GM19372 (cell line): ENCODE measurements at regions not wholly inside any gene's neighbourhood (a gene's known extent, or its start where the extent isn't known, plus 50 kb on each side); places are given as distances from the start of the nearest gene placed in this dataset.
"Not testable (repeated sequence)": the region's sequence is repeated elsewhere in the genome, so short reads cannot be mapped to it uniquely, and the experiment has no call there.

ENCODE experiments used
- ATAC-seq: cut with Tn5 transposase; IDR thresholded peaks from one replicate; pipeline ENCODE4 v1.9.1; 2021; ENCODE audit warnings: mild to moderate bottlenecking, low read depth, moderate library complexity; ENCODE audit not compliant: unreplicated experiment

DNA sequence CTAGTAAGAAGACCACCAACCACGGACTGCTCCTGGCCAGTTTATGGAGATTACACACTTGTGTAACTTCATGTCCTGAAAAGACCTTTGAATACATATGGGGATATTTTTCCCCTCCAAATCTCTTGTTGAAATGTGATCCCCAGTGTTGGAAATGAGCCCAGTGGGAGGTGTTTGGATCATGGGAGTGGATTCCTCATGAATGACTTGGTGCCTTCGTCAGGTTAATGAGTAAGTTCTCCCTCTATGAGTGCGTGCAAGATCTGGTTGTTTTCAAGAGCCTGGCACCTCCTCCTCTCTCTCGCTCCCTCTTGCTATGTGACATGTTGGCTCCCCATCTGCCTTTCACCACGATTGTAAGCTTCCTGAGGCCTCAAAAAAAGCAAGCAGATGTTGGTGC, 769.0 kb upstream of the SLITRK1 start:
- no peak for ATAC-seq

DNA sequence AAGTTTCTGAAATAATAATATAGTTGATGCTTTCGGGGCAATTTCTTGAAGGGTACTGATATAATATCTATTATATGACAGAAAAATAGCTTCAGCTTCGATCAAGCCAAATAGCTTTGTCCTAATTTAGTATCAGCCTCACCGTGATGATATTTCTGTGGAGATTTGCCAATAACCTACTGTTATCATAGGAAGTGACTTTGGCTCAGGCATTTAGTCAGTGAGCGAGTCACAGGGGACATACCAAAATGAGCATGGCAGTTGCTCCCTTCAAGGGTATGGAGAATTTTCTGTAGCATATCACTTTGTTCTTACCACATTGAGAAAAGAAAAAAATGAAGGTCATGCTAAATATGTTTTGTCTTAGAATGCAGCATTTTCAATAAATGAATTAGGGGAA, 767.6 kb upstream of the SLITRK1 start:
- ATAC-seq, result no peak

DNA sequence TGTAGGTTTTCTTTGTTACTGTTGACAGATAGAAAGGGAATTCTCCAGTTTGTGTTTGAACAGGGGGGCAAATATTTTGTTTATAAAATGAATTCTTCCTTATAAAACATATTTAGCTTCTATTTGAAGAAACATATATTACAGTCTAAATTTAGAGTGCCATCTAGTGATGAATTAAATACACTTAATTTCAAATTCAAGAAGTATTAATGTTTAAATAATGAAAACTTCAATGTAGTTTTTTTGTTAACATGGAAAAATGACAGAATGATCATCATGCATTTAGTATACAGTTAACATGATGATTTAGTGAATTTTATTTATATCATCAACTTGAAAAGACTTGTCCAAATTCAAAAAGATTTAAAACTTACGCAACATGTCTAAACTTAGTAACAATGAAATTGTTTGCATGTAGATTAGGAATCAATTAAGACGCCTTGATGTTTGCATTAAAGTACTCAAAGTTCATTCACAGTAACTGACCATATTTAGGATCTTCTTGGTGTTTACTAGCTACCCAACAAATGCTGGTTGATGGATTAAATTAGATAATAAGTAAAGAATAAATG, 765.9 kb upstream of the SLITRK1 start:
- no peak for ATAC-seq

DNA sequence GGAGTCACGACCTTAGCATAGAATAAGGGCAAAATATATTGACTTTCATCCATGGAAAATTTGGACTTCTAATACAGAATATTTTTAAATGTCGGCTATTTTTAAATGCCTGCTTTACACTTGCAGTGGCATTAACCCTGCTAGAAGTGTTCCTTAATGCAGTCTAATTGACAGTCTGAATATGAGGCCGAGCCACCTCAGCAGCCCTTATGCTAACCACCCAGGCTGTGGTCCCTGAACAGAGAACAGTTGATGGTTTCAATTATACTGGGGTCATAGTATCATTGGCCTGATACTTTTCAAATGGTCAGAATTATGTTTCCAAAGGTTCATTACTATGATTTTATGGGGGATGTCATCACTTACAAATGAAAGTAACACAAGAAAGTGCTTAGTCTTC, 764.7 kb upstream of the SLITRK1 start:
- ATAC-seq, result no peak

DNA sequence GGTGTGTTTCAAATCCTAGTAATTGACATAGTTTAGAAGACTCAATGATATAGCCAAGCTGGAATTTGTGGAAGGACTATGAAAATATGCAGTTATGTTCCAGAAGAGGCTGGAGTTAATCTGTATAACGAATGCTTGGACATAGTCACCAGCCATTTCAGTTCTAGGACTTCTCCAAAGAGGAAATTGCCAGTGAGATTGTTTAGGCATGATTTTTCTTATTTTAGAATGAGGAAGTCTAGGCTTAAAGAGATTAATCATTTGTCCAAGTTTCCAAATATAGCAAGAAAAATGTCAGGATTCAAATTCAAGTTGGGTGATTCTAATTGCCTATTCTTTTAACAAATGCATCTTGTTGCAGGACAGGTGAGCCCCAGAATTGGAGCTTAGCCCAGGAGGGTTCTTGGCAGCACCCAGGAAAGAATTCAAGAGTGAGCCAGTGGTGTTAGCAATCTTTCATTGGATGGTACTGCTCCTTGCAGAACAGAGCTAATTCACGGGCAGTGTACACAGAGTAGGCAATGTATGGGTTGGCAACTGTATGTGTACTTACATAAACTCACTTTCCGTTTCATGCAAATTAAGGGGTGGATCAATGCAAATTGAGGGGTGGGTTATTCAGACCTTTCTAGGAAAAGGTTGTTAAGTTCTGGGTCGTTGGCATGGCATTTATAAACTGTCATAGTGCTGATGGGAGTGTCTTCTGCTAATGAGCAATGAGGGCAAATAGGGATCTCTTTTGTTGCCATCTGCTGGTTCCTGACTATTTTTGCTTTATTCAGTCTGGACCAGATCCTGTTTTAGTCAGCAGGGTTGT, 763.1 kb upstream of the SLITRK1 start:
- ATAC-seq, result no peak

DNA sequence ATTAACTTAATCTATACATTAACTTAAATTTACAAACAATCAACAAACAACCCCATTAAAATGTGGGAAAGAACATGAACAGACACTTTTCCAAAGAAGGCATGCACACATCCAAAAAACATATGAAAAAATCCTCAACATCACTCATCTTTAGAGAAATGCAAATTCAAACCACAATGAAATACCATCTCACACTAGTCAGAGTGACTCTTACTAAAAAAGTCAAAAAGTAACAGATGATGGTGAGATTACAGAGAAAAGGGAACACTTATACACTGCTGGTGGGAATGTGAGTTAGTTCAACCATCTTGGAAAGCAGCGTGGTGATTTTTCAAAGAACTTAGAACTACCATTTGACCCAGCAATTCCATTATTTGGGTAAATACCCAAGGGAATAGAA, 759.2 kb upstream of the SLITRK1 start:
- no peak for ATAC-seq

DNA sequence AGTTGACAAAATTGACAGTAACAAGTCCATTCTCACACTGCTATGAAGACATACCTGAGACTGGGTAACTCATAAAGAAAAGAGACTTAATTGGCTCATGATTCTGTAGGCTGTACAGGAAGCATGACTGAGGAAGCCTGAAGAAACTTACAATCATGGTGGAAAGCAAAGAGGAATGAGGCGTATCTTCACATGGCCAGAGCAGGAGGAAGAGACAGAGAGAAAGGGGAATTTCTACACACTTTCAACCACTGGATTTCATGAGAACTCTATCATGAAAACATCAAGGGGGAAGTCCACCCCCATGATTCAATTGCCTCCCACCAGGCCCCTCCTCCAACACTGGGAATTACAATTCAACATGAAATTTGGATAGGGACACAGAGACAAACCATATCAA, 758.4 kb upstream of the SLITRK1 start:
- no peak for ATAC-seq

DNA sequence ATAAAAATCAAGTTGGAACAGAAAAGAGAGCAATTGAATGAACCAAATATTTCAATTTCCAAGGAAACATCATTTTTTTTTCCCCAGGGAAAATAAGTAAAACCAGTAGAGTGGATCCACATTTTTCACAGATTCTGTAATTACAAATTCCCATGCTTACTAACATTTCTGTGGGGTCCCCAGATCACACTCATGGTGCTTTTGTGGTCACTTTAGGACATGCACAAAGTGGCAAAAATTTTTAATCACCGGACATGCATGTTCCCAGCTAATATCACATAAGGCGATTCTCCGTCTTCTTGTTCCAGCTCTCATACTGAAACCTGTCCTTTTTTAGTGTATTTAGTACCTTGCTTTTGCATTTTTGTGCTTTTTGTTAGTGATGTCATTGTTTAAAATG, 748.2 kb upstream of the SLITRK1 start:
- no peak for ATAC-seq

DNA sequence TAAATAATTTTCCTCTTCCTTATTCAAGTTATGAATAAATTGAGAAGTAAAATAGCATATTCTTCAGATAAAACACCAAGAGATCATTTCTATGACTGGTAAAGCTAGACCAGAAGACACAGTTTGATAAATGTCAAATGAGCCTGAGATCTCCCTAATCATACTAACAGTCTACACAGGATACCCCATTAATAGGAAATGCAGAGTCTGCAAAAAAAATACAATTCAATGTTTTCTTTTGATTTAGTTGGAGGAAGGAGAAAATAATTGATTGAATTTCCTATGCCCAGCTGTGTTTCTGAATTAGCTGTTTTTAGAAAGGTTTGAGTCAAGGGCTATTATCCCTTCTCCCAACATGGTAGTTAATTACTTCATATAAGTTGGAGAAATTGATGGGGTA, 734.6 kb upstream of the SLITRK1 start:
- no peak for ATAC-seq

DNA sequence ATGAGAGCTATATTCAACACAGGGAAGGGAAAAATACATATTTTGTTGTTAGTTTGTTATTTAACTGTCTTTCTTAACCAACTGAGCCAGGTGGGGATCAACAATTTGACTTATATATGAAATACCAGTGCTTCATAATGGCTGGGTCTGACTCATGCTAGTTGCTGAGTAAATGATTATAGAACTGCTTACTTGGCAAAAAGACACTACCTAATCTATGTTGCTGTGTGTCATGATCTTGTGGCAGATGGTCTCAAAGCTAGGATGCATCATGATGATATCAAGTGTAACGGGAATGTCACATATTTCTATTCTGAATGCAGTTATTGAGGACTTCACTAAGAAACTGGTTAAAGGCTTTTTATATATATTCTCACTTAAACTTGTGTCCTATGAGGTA, 727.4 kb upstream of the SLITRK1 start:
- ATAC-seq, result no peak

DNA sequence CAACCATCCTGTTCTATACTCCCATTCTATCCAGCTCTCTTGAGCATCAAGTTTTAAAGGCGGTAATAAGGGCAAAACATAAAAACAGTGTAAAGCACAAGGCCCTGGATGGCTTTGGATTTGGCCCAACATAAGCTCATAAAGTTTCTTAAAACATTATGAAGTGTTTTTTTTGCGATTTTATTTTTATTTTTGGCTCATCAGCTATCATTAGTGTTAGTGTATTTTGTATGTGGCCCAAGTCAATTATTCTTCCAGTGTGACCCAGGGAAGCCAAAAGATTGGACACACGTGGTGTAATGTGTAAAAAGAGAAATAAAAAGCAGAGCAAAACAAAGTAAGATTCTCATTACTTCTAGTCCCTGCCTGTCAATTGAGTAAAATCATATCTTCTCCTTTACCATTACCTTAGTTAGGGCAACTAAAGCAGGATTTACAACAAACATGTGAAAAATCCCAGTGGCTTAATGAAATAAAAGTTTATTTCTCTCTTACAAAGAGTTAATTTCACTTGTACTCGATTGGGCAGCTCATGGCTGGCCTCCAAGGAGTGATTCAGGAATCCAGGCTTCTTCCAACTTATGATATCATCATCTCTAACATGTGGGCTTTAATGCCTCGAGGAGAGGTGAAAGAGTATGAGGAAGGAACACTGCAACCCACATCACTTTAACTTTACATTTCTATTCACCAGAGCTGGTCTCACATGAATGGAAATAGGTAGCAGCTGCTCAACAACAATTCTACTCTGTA, 725.2 kb upstream of the SLITRK1 start:
- ATAC-seq, result no peak

DNA sequence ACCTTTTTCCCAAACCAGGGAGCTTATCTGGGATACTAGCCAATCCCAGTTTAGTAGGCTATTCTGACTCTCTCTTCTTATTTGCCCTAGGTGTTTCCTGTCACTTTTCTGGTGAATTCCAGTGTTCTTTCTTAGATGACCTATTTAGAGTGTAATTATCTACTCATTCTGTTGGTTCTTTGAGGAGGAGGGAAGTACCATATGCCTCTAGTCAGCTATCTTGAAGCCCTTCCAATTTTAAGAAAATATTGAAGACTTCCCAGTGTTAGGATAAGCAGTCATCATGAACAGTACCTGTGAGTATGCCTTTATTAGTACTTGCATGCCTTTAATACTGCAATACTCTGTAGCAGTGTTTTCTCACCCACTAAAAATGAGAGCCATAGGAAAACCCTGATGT, 724.3 kb upstream of the SLITRK1 start:
- ATAC-seq, result no peak

DNA sequence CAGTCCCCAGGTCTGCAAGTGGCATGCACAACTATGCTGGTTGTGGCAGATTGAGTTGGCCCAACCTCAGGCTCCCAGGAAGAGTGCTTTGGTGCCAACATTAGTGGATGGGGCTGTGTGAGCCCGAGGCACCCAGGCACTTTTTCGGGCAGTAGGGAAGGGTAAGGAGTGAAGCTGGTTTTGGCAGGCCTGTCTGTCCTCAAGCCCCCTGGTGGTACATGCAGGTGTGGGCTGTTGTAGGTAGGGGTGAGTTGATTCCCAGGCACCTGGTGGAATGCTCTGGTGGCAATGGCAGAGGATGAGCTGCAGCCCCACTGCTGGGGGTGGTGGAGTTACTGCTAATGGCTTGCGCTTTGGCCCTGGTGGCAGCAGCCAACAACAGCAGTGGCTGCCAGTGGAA, 723.7 kb upstream of the SLITRK1 start:
- ATAC-seq, result no peak

DNA sequence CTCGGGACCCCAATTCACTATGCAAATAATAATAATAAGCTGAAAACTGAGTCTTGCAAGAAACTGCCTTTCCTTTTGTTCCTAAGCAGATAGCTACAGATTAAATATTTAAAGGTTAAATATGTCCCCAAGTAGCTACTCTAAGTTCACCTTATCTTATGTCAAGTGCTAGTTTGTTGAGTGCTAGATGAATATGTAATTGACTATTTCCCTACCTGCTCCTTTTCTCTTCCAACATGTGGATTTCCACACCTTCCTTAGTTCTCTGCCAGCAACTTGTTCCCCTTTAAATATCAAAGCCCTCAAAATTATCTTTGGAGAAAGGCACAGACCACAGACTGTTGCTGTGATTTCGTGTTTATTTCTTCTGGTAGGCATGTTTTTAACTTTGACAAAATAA, 709.2 kb upstream of the SLITRK1 start:
- no peak for ATAC-seq

DNA sequence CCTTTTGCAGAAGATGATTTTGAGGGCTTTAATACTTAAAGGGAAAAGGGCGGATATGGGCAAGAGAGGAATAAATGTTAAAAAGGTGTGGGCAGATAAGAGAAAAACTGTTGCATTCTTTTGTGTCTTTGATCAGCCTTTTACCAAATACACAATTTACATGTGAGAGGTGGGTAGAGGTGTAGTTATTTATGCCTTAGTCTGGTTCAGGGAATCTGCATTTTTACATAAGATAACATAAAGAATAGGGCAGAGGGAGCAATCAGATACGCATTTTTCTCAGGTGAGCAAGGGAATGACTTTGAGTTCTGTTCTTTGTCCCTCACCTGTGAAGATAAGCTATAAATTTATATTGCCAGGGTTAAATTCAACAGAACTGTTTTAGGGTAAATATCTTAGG, 708.4 kb upstream of the SLITRK1 start:
- no peak for ATAC-seq

DNA sequence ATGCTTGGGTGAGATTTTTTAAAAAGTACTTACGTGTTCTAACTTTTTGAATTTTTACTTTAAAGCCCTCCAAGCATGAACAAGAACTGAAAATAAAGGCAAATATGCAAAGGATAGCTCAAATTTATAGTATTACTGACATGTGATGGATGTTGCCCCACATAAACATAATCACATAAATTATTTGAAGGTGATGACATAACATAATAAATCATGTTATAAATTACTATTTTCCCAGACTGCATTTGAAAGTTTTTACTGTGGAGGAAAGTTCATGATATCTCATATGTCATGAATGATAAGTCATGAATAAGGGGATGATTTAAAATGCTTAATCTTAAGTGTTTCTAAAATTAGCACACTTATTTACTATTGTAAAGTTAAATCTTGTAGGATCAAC, 705.7 kb upstream of the SLITRK1 start:
- no peak for ATAC-seq

DNA sequence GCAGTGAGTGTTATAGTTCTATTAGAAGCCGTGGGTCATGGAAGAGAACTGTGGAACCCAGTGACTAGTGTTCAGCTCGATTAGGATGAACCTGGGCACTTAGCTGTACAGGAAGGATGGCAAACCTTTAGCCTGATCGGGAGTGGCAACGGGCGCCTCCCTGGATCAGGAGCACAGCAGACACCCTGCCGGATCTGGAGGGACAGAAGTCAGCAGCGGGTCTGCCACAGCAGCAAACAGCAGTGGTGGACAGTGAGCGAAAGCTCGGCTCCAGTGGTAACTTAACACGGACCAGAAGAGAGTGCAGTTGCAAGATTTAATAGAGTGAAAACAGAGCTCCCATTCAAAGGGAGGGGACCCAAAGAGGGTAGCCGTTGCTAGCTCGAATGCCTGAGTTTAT, 697.6 kb upstream of the SLITRK1 start:
- ATAC-seq, result not testable (repeated sequence)

DNA sequence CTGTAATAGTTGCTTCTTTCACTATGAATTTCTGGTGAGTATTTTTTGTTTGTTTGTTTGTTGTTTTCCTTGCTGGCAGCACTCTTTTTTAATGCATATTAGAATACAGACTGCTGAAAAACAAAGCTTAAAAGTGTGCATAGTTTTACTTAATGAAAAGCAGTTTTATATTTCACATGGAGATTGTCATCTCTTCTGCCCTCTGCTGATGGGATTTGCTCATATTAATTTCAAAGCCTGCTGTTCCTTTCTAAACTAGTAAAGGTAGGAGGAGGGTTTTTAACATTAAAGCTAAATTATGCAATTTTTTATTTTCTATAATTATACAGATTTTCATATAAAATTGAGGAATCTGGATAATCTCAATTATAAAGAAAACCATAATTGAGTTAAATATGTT, 692.6 kb upstream of the SLITRK1 start:
- ATAC-seq, result no peak

DNA sequence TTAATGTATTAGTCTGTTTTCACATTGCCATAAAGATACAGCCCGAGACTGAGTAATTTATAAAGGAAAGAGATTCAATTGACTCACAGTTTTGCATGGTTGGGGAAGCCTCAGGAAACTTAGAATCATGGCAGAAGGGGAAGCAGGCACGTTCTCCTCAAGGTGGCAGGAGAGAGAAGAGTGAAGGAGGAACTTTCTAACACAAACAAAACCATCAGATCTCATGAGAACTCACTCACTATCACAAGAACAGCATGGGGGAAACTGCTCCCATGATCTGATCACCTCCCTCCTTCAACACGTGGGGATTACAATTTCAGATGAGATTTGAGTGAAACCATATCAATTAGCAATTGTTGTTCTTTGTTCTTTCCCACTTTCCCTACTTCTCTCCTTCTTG, 689.0 kb upstream of the SLITRK1 start:
- ATAC-seq, result no peak

DNA sequence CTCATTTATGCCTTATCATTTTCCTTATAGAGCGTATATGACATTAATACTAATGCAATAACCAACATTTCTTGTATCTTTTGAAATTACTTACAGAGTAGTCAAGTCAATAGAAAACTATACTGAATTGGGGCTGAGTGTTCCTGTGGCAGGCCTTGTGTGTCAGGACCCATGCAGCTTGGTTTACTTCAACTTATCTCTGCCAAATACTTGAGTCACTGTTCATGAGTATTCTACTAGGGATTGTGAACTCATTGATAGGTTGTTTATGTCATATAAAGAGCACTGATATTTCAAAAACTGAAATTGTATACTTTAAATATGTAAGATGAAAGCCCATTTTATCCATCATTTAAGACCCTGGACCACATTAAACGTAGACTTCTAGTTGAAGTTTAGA, 688.6 kb upstream of the SLITRK1 start:
- ATAC-seq, result no peak

DNA sequence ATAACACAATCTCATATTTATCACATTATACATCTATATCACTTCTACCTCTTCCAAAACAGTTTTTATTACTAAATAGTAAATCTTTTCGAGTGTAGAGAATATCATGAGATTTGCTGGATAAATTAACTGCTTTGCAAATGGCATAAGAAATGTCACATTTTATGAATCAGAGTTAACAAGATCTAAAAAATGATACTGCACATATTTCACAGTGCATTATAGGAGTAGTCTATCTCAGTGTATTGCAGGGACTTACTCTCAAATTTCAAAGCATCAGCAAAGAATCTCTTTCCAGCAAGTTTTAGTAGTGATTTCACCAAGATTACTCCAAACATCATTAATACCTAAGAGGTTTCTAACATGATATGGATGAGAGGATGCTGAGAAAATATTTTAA, 687.1 kb upstream of the SLITRK1 start:
- no peak for ATAC-seq

DNA sequence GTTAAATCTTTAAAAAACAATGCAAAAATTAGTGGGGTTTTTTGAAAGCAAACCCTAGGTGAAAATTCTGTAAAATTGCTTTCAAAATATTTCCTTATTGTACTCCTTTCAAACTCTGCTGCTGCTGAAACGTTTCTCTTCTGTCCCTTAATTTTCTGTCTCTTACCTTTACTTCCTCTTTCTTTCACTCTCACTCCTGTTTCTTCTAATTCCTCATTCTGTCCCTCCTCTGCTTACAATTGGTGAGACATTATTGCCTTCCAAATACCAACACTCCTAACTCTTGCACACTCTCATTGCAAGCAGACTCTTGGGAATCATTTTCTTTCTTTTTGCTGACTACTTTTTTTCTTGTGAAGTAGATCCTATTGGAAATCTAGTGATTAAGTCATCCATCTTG, 685.6 kb upstream of the SLITRK1 start:
- no peak for ATAC-seq
